ENCODE measurements at regions not wholly inside any gene's neighbourhood (a gene's known extent, or its start where the extent isn't known, plus 50 kb on each side); places are given as distances from the start of the nearest gene placed in this dataset.

- Mint-ChIP-seq H3K4me1 (no peaks in the 10 kb centered on the region), H3K9me3 (no peaks in the 10 kb centered on the region), H3K36me3 (no peaks in the 10 kb centered on the region), H3K4me3 (no peak overlapping the region), H3K27me3 (no peaks in the 10 kb centered on the region), H3K27ac (no peak overlapping the region)
Measured at GRCh38 chr5:18900644-18901043, 1087.4 kb downstream of the CDH18 start.

GRCh38 chr5:18920966-18921365 lies 1067.0 kb downstream of the CDH18 start:
- Mint-ChIP-seq H3K27me3 (no peaks in the 10 kb centered on the region), H3K36me3 (no peaks in the 10 kb centered on the region), H3K9me3 (peaks cover 7% of the 10 kb centered on the region), H3K27ac (no peak overlapping the region), H3K4me3 (no peak overlapping the region), H3K4me1 (no peaks in the 10 kb centered on the region)

- no peaks in the 10 kb centered on the region for H3K4me1 Mint-ChIP-seq
- H3K9me3 Mint-ChIP-seq: peaks cover 5% of the 10 kb centered on the region
- no peaks in the 10 kb centered on the region for H3K27me3 Mint-ChIP-seq
- no peak overlapping the region for H3K27ac Mint-ChIP-seq
- no peak overlapping the region for H3K4me3 Mint-ChIP-seq
- H3K36me3 Mint-ChIP-seq: no peaks in the 10 kb centered on the region
Measured at GRCh38 chr5:18932081-18932480, 1055.9 kb downstream of the CDH18 start.

GRCh38 chr5:18944771-18945170 lies 1043.2 kb downstream of the CDH18 start:
- Mint-ChIP-seq H3K27ac (no peak overlapping the region), H3K36me3 (no peaks in the 10 kb centered on the region), H3K27me3 (no peaks in the 10 kb centered on the region), H3K9me3 (peaks cover 8% of the 10 kb centered on the region), H3K4me3 (no peak overlapping the region), H3K4me1 (no peaks in the 10 kb centered on the region)

GRCh38 chr5:18954239-18954638 lies 1033.8 kb downstream of the CDH18 start:
- Mint-ChIP-seq H3K36me3 (no peaks in the 10 kb centered on the region), H3K9me3 (peaks cover 10% of the 10 kb centered on the region), H3K27me3 (no peaks in the 10 kb centered on the region), H3K4me1 (no peaks in the 10 kb centered on the region), H3K4me3 (no peak overlapping the region), H3K27ac (no peak overlapping the region)

- no peaks in the 10 kb centered on the region for H3K9me3 Mint-ChIP-seq
- H3K27ac Mint-ChIP-seq: no peak overlapping the region
- H3K4me3 Mint-ChIP-seq: no peak overlapping the region
- no peaks in the 10 kb centered on the region for H3K4me1 Mint-ChIP-seq
- no peaks in the 10 kb centered on the region for H3K27me3 Mint-ChIP-seq
- no peaks in the 10 kb centered on the region for H3K36me3 Mint-ChIP-seq
Measured at GRCh38 chr5:18959535-18959934, 1028.5 kb downstream of the CDH18 start.

GRCh38 chr5:18961234-18961633 lies 1026.8 kb downstream of the CDH18 start:
- H3K27me3 Mint-ChIP-seq: no peaks in the 10 kb centered on the region
- peaks cover 3% of the 10 kb centered on the region for H3K9me3 Mint-ChIP-seq
- H3K36me3 Mint-ChIP-seq: no peaks in the 10 kb centered on the region
- no peak overlapping the region for H3K4me3 Mint-ChIP-seq
- no peaks in the 10 kb centered on the region for H3K4me1 Mint-ChIP-seq
- H3K27ac Mint-ChIP-seq: no peak overlapping the region

- no peaks in the 10 kb centered on the region for H3K27me3 Mint-ChIP-seq
- no peak overlapping the region for H3K27ac Mint-ChIP-seq
- no peaks in the 10 kb centered on the region for H3K4me1 Mint-ChIP-seq
- H3K36me3 Mint-ChIP-seq: no peaks in the 10 kb centered on the region
- no peak overlapping the region for H3K4me3 Mint-ChIP-seq
- peaks cover 3% of the 10 kb centered on the region for H3K9me3 Mint-ChIP-seq
Measured at GRCh38 chr5:18965893-18966292, 1022.1 kb downstream of the CDH18 start.

GRCh38 chr5:18967637-18968036 lies 1020.4 kb downstream of the CDH18 start:
- no peaks in the 10 kb centered on the region for H3K27me3 Mint-ChIP-seq
- no peaks in the 10 kb centered on the region for H3K4me1 Mint-ChIP-seq
- no peak overlapping the region for H3K27ac Mint-ChIP-seq
- H3K36me3 Mint-ChIP-seq: no peaks in the 10 kb centered on the region
- no peak overlapping the region for H3K4me3 Mint-ChIP-seq
- H3K9me3 Mint-ChIP-seq: peaks cover 3% of the 10 kb centered on the region

GRCh38 chr5:18968966-18969365 lies 1019.0 kb downstream of the CDH18 start:
- H3K27ac Mint-ChIP-seq: no peak overlapping the region
- no peaks in the 10 kb centered on the region for H3K27me3 Mint-ChIP-seq
- H3K9me3 Mint-ChIP-seq: peaks cover 3% of the 10 kb centered on the region
- H3K4me3 Mint-ChIP-seq: no peak overlapping the region
- no peaks in the 10 kb centered on the region for H3K36me3 Mint-ChIP-seq
- H3K4me1 Mint-ChIP-seq: no peaks in the 10 kb centered on the region

- no peaks in the 10 kb centered on the region for H3K36me3 Mint-ChIP-seq
- no peak overlapping the region for H3K4me3 Mint-ChIP-seq
- no peaks in the 10 kb centered on the region for H3K4me1 Mint-ChIP-seq
- peaks cover 3% of the 10 kb centered on the region for H3K9me3 Mint-ChIP-seq
- no peaks in the 10 kb centered on the region for H3K27me3 Mint-ChIP-seq
- H3K27ac Mint-ChIP-seq: no peak overlapping the region
Measured at GRCh38 chr5:18970000-18970399, 1018.0 kb downstream of the CDH18 start.

- no peaks in the 10 kb centered on the region for H3K36me3 Mint-ChIP-seq
- no peak overlapping the region for H3K4me3 Mint-ChIP-seq
- H3K9me3 Mint-ChIP-seq: no peaks in the 10 kb centered on the region
- H3K4me1 Mint-ChIP-seq: no peaks in the 10 kb centered on the region
- H3K27me3 Mint-ChIP-seq: no peaks in the 10 kb centered on the region
- H3K27ac Mint-ChIP-seq: no peak overlapping the region
Measured at GRCh38 chr5:18972177-18972576, 1015.8 kb downstream of the CDH18 start.

- no peak overlapping the region for H3K4me3 Mint-ChIP-seq
- no peak overlapping the region for H3K27ac Mint-ChIP-seq
- H3K4me1 Mint-ChIP-seq: no peaks in the 10 kb centered on the region
- no peaks in the 10 kb centered on the region for H3K36me3 Mint-ChIP-seq
- H3K9me3 Mint-ChIP-seq: no peaks in the 10 kb centered on the region
- H3K27me3 Mint-ChIP-seq: no peaks in the 10 kb centered on the region
Measured at GRCh38 chr5:18975624-18976023, 1012.4 kb downstream of the CDH18 start.

- H3K27me3 Mint-ChIP-seq: no peaks in the 10 kb centered on the region
- H3K27ac Mint-ChIP-seq: no peak overlapping the region
- no peaks in the 10 kb centered on the region for H3K4me1 Mint-ChIP-seq
- no peak overlapping the region for H3K4me3 Mint-ChIP-seq
- H3K9me3 Mint-ChIP-seq: peaks cover 5% of the 10 kb centered on the region
- H3K36me3 Mint-ChIP-seq: no peaks in the 10 kb centered on the region
Measured at GRCh38 chr5:18977880-18978279, 1010.1 kb downstream of the CDH18 start.

GRCh38 chr5:18984559-18985080 lies 1003.4 kb downstream of the CDH18 start:
- no peak overlapping the region for H3K27ac Mint-ChIP-seq
- no peaks in the 10 kb centered on the region for H3K36me3 Mint-ChIP-seq
- no peaks in the 10 kb centered on the region for H3K4me1 Mint-ChIP-seq
- H3K9me3 Mint-ChIP-seq: peaks cover 10% of the 10 kb centered on the region
- H3K4me3 Mint-ChIP-seq: no peak overlapping the region
- H3K27me3 Mint-ChIP-seq: no peaks in the 10 kb centered on the region

- no peak overlapping the region for H3K4me3 Mint-ChIP-seq
- H3K36me3 Mint-ChIP-seq: no peaks in the 10 kb centered on the region
- H3K4me1 Mint-ChIP-seq: no peaks in the 10 kb centered on the region
- peaks cover 2% of the 10 kb centered on the region for H3K27me3 Mint-ChIP-seq
- H3K9me3 Mint-ChIP-seq: peaks cover 10% of the 10 kb centered on the region
- no peak overlapping the region for H3K27ac Mint-ChIP-seq
Measured at GRCh38 chr5:18985171-18985758, 1002.7 kb downstream of the CDH18 start.

GRCh38 chr5:18987101-18987500 lies 1000.9 kb downstream of the CDH18 start:
- Mint-ChIP-seq H3K4me1 (no peaks in the 10 kb centered on the region), H3K9me3 (peaks cover 16% of the 10 kb centered on the region), H3K4me3 (no peak overlapping the region), H3K36me3 (no peaks in the 10 kb centered on the region), H3K27me3 (peaks cover 2% of the 10 kb centered on the region), H3K27ac (no peak overlapping the region)
